ENCODE measurements at regions not wholly inside any gene's neighbourhood (a gene's known extent, or its start where the extent isn't known, plus 50 kb on each side); places are given as distances from the start of the nearest gene placed in this dataset.

- TF ChIP-seq CTCF (IDR thresholded peaks at IDR 0.05 in 4 of 5, conservative IDR thresholded peaks at IDR 0.05 in 1 of 5) (no peak), POLR2A (IDR thresholded peaks at IDR 0.05) (no peak)
Measured at GRCh38 chr5:110040178-110040577, 350.5 kb downstream of the MAN2A1 start.
